Progenitor cell of endocrine pancreas (in vitro differentiated cells): ENCODE measurements at regions not wholly inside any gene's neighbourhood (a gene's known extent, or its start where the extent isn't known, plus 50 kb on each side); places are given as distances from the start of the nearest gene placed in this dataset.

Experiments
- DNase-seq: peaks from one replicate; pipeline ENCODE4 v3.0.0; 2021; ENCODE audit warnings: low spot score; ENCODE audit not compliant: unreplicated experiment
- H3K27ac Mint-ChIP-seq: 2 replicates; pipeline ENCODE4 v1.8.0; 2021; ENCODE audit warnings: mild to moderate bottlenecking, moderate library complexity, mixed read lengths
- H3K27me3 Mint-ChIP-seq: 2 replicates; pipeline ENCODE4 v1.8.0; 2021; ENCODE audit warnings: mixed read lengths
- H3K36me3 Mint-ChIP-seq: 2 replicates; pipeline ENCODE4 v1.8.0; 2022; ENCODE audit warnings: mixed read lengths; ENCODE audit not compliant: insufficient read depth
- H3K4me1 Mint-ChIP-seq: 2 replicates; pipeline ENCODE4 v1.8.0; 2021; ENCODE audit warnings: low read depth, mixed read lengths
- H3K4me3 Mint-ChIP-seq: 2 replicates; pipeline ENCODE4 v1.8.0; 2021; ENCODE audit warnings: low read depth, mild to moderate bottlenecking, moderate library complexity, mixed read lengths
- H3K9me3 Mint-ChIP-seq: 2 replicates; pipeline ENCODE4 v1.8.0; 2021; ENCODE audit warnings: low read depth, mixed read lengths
- CTCF ChIP-seq: fragments of 200-600 bp; sonication (generic); IDR thresholded peaks from one replicate; pipeline ENCODE4 v1.5.0; 2021; ENCODE audit warnings: antibody characterized with exemption, mild to moderate bottlenecking; ENCODE audit not compliant: unreplicated experiment

GRCh38 chr11:115060840-115061239 lies 382.5 kb downstream of the NXPE2 start:
- TF ChIP-seq CTCF = no peak
- H3K36me3 Mint-ChIP-seq = peaks cover 8% of the 10 kb centered on the region
- no peak overlapping the region for H3K4me3 Mint-ChIP-seq
- H3K9me3 Mint-ChIP-seq = peaks cover 14% of the 10 kb centered on the region
- no peak overlapping the region for H3K27ac Mint-ChIP-seq
- H3K4me1 Mint-ChIP-seq = peaks cover 17% of the 10 kb centered on the region
- DNase-seq = no peak
- peaks cover 5% of the 10 kb centered on the region for H3K27me3 Mint-ChIP-seq

DNA sequence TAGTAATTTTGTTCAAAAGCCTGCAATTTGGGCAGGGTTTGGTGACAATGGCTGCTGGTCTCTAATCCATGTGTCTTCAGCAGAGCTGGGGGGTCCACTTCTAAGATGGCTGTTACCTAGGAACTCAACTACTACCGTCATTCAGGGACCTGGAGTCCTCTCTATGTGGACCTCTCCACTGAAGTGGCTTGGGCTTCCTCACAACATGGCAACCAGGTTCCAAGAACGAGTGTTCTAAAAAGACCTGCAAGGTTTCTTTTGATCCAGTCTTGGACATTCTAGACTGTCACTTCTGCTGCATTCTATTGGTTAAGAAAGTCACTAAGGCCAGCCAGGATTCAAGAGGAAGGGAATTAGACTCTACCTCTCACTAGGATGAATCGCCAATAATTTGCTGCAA lies 387.0 kb downstream of the NXPE2 start:
- TF ChIP-seq CTCF = no peak
- H3K27me3 Mint-ChIP-seq = peaks cover 13% of the 10 kb centered on the region
- no peak overlapping the region for H3K4me3 Mint-ChIP-seq
- no peaks in the 10 kb centered on the region for H3K9me3 Mint-ChIP-seq
- DNase-seq = no peak
- no peak overlapping the region for H3K27ac Mint-ChIP-seq
- peaks cover 20% of the 10 kb centered on the region for H3K4me1 Mint-ChIP-seq
- no peaks in the 10 kb centered on the region for H3K36me3 Mint-ChIP-seq

DNA sequence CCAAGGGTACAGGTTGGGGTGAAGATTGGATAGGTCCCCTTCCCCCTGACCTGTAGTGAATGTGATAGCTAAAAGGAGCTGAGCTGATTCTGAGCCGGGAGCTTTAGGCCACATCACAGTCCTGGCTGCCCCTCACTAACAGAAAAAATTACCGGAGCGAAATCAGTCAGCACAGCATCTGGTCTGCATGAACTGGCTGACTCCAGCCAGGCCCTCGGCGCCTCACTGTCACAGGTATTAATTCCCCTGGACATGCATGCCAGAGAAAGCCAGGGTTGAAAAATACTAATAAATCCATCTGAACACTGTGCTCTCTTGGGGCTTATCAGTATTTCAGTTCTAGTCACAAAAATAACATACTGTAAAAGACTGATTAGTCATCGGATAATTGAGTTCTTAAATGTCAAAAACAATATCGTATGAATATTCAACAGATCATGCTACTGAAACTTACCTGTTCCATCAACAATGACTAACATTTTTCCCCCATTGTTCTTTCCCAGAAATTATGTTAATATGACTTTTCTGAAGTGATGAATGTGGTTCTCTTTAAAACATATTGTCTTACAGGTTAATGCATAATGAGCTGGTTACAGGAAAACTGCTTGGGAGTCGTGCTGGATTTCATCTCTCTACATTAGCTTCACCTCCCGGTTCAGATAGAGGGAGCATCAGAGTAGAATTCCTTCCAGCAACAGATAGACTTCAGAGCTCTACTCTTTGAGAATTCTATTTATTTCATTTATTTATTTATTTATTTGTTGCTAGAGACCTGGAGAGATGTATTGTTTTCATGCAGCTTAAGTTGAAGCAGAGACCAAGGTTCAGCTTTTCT lies 387.7 kb downstream of the NXPE2 start:
- peaks cover 19% of the 10 kb centered on the region for H3K4me1 Mint-ChIP-seq
- no peak overlapping the region for H3K27ac Mint-ChIP-seq
- TF ChIP-seq CTCF = no peak
- no peak overlapping the region for H3K4me3 Mint-ChIP-seq
- peaks cover 13% of the 10 kb centered on the region for H3K27me3 Mint-ChIP-seq
- no peaks in the 10 kb centered on the region for H3K36me3 Mint-ChIP-seq
- no peaks in the 10 kb centered on the region for H3K9me3 Mint-ChIP-seq
- DNase-seq = no peak

DNA sequence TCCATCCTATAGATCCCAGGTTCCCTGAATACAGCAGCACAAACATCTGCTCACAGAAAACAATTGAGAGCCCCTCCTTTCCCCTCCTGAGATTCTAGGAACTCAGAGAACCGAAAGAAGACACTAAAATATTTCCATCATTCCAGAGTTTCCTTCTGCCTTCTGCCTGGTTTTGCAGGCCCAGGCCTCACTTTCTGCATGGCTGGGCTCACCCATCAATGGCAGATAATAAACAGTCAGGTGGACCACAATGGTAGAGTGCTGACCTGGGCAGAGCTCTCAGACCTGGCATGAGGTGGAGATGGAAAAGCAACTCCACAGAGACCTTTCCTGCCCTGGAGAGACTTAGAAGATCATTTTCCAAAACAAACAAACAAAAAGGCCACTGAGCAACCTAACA lies 389.1 kb downstream of the NXPE2 start:
- Mint-ChIP-seq H3K4me3 (no peak overlapping the region), H3K27me3 (peaks cover 13% of the 10 kb centered on the region), H3K9me3 (no peaks in the 10 kb centered on the region), H3K27ac (no peak overlapping the region), H3K36me3 (no peaks in the 10 kb centered on the region), H3K4me1 (peaks cover 16% of the 10 kb centered on the region)
- no peak for DNase-seq
- no peak for TF ChIP-seq CTCF

- Mint-ChIP-seq H3K4me3 (no peak overlapping the region), H3K27me3 (peaks cover 13% of the 10 kb centered on the region), H3K27ac (no peak overlapping the region), H3K4me1 (peaks cover 21% of the 10 kb centered on the region), H3K9me3 (no peaks in the 10 kb centered on the region), H3K36me3 (no peaks in the 10 kb centered on the region)
- no peak for DNase-seq
- TF ChIP-seq CTCF = no peak
Observed at GRCh38 chr11:115067900-115068530, 389.7 kb downstream of the NXPE2 start.
